ENCODE measurements at regions not wholly inside any gene's neighbourhood (a gene's known extent, or its start where the extent isn't known, plus 50 kb on each side); places are given as distances from the start of the nearest gene placed in this dataset.

- H3K9ac ChIP-seq (ENCODE audit: low read depth in 1 of 2, low read length in 2 of 2), result no peak overlapping the region
- H3K4me1 ChIP-seq (ENCODE audit: control insufficient read depth in 4 of 4, insufficient read depth in 4 of 4, low read length in 3 of 4), result no peaks in the 10 kb centered on the region
- H3K4me3 ChIP-seq (ENCODE audit: low read depth in 1 of 3, low read length in 3 of 3), result no peak overlapping the region
- 56% methylated on average over 1 of the region's 1 CpG for WGBS
- no peak for DNase-seq (ENCODE audit: low spot score)
- no peaks in the 10 kb centered on the region for H3K36me3 ChIP-seq (ENCODE audit: control insufficient read depth in 4 of 4, insufficient read depth in 3 of 4, low read depth in 1 of 4, low read length in 3 of 4)
- H3K27ac ChIP-seq (ENCODE audit: low read depth in 1 of 2, low read length in 2 of 2), result no peak overlapping the region
- no peak for TF ChIP-seq YY1 (IDR thresholded peaks at IDR 0.05)
- no peak for TF ChIP-seq RAD21 (IDR thresholded peaks at IDR 0.05)
- TF ChIP-seq TAF1 (conservative IDR thresholded peaks at IDR 0.05), result no peak
- no peak for TF ChIP-seq REST (IDR thresholded peaks at IDR 0.05)
- TF ChIP-seq ZBTB33 (IDR thresholded peaks at IDR 0.05), result no peak
- no peak for TF ChIP-seq HNF4A (conservative IDR thresholded peaks at IDR 0.05)
- TF ChIP-seq SP1 (IDR thresholded peaks at IDR 0.05), result no peak
- TF ChIP-seq ATF3 (IDR thresholded peaks at IDR 0.05), result no peak
- no peak for TF ChIP-seq MAX (IDR thresholded peaks at IDR 0.05)
- TF ChIP-seq FOXA2 (IDR thresholded peaks at IDR 0.05), result no peak
- no peaks in the 10 kb centered on the region for H3K27me3 ChIP-seq (ENCODE audit: control insufficient read depth in 4 of 4, insufficient read depth in 4 of 4, low read length in 3 of 4)
- peaks cover 0 to 3% (median 0%) of the 10 kb centered on the region in 4 donors for H3K9me3 ChIP-seq (ENCODE audit: control insufficient read depth in 4 of 4, low read length in 3 of 4)
These were observed 122.5 kb upstream of the IL15 start for GRCh38 chr4:141513866-141514265.

GRCh38 chr4:141518222-141518621 lies 118.2 kb upstream of the IL15 start:
- no peak for DNase-seq (ENCODE audit: low spot score)
- H3K9ac ChIP-seq (ENCODE audit: low read depth in 1 of 2, low read length in 2 of 2), result no peak overlapping the region
- H3K36me3 ChIP-seq (ENCODE audit: control insufficient read depth in 4 of 4, insufficient read depth in 3 of 4, low read depth in 1 of 4, low read length in 3 of 4), result no peaks in the 10 kb centered on the region
- no peak overlapping the region for H3K27ac ChIP-seq (ENCODE audit: low read depth in 1 of 2, low read length in 2 of 2)
- no peaks in the 10 kb centered on the region for H3K4me1 ChIP-seq (ENCODE audit: control insufficient read depth in 4 of 4, insufficient read depth in 4 of 4, low read length in 3 of 4)
- no peak overlapping the region for H3K4me3 ChIP-seq (ENCODE audit: low read depth in 1 of 3, low read length in 3 of 3)
- no peaks in the 10 kb centered on the region for H3K9me3 ChIP-seq (ENCODE audit: control insufficient read depth in 4 of 4, low read length in 3 of 4)
- no peak for TF ChIP-seq HNF4G (IDR thresholded peaks at IDR 0.05)
- TF ChIP-seq FOXA1 (IDR thresholded peaks at IDR 0.05), result no peak
- TF ChIP-seq ZBTB33 (IDR thresholded peaks at IDR 0.05), result no peak
- no peak for TF ChIP-seq GABPA (IDR thresholded peaks at IDR 0.05 in 1 of 2, conservative IDR thresholded peaks at IDR 0.05 in 1 of 2)
- no peak for TF ChIP-seq RAD21 (IDR thresholded peaks at IDR 0.05)
- TF ChIP-seq RXRA (IDR thresholded peaks at IDR 0.05), result no peak
- TF ChIP-seq SP1 (IDR thresholded peaks at IDR 0.05), result no peak
- no peak for TF ChIP-seq MAX (IDR thresholded peaks at IDR 0.05)
- no peak for TF ChIP-seq NR2F2 (IDR thresholded peaks at IDR 0.05)
- no peak for TF ChIP-seq CTCF (IDR thresholded peaks at IDR 0.05; ENCODE audit: low read depth, low read length, missing input control)
- no peak for TF ChIP-seq EGR1 (IDR thresholded peaks at IDR 0.05; ENCODE audit: low read depth in 2 of 2)
- TF ChIP-seq REST (IDR thresholded peaks at IDR 0.05), result no peak
- TF ChIP-seq FOXA2 (IDR thresholded peaks at IDR 0.05), result no peak
- TF ChIP-seq TAF1 (conservative IDR thresholded peaks at IDR 0.05), result no peak
- no peak for TF ChIP-seq JUND (IDR thresholded peaks at IDR 0.05)
- no peak for TF ChIP-seq HNF4A (conservative IDR thresholded peaks at IDR 0.05)
- no peaks in the 10 kb centered on the region for H3K27me3 ChIP-seq (ENCODE audit: control insufficient read depth in 4 of 4, insufficient read depth in 4 of 4, low read length in 3 of 4)
